ENCODE measurements at regions not wholly inside any gene's neighbourhood (a gene's known extent, or its start where the extent isn't known, plus 50 kb on each side); places are given as distances from the start of the nearest gene placed in this dataset.

- TF ChIP-seq POLR2AphosphoS5 (IDR thresholded peaks at IDR 0.05; ENCODE audit: low read depth, low read length) (no peak), PBX3 (IDR thresholded peaks at IDR 0.05) (peak; percentile 14; the same call in 1 of the 2 replicates), RCOR1 (IDR thresholded peaks at IDR 0.05; ENCODE audit: low read length) (no peak), CTCF (IDR thresholded peaks at IDR 0.05) (no peak), NFIC (IDR thresholded peaks at IDR 0.05; ENCODE audit: borderline replicate concordance) (no peak), MXI1 (IDR thresholded peaks at IDR 0.05; ENCODE audit: low read depth, low read length) (no peak)
These were observed 154.1 kb downstream of the CD24 start for GRCh38 chr6:106820412-106820852.
